GM23338 (cell line): ENCODE measurements at regions not wholly inside any gene's neighbourhood (a gene's known extent, or its start where the extent isn't known, plus 50 kb on each side); places are given as distances from the start of the nearest gene placed in this dataset.

Experiments used
- ATAC-seq: fragments of 200-7000 bp; cut with Tn5 transposase; 3 replicates; pipeline ENCODE4 v1.9.1; 2020
- DNase-seq: peaks from one replicate; pipeline ENCODE4 v3.0.0-alpha.2; 2015; ENCODE audit warnings: low spot score
- H2AFZ ChIP-seq: fragments of 200-600 bp; sonication (generic); 2 replicates; pipeline ENCODE4 v1.8.0; 2016; ENCODE audit warnings: antibody characterized with exemption, mild to moderate bottlenecking, moderate library complexity
- H3F3A ChIP-seq: fragments of 200-600 bp; sonication (generic); replicated peaks from 2 replicates; pipeline ENCODE4 v1.8.0; 2017; ENCODE audit warnings: antibody characterized with exemption, mixed run types, low read depth
- H3K27ac ChIP-seq: fragments of 200-600 bp; sonication (generic); 2 replicates; pipeline ENCODE4 v1.6.1; 2016; ENCODE audit warnings: low read depth
- H3K27me3 ChIP-seq: fragments of 200-600 bp; sonication (generic); 2 replicates; pipeline ENCODE4 v1.8.0; 2016; ENCODE audit warnings: mild to moderate bottlenecking, mixed run types, moderate library complexity; ENCODE audit not compliant: insufficient read depth
- H3K36me3 ChIP-seq: fragments of 200-600 bp; sonication (generic); 2 replicates; pipeline ENCODE4 v1.8.0; 2016; ENCODE audit warnings: mild to moderate bottlenecking; ENCODE audit not compliant: insufficient read depth
- H3K4me1 ChIP-seq: fragments of 200-600 bp; sonication (generic); 2 replicates; pipeline ENCODE4 v1.8.0; 2016; ENCODE audit warnings: mild to moderate bottlenecking, moderate library complexity; ENCODE audit not compliant: insufficient read depth
- H3K4me2 ChIP-seq: fragments of 200-600 bp; sonication (generic); 2 replicates; pipeline ENCODE4 v1.7.1; 2017; ENCODE audit warnings: mixed run types
- H3K4me3 ChIP-seq: fragments of 200-600 bp; sonication (generic); 2 replicates; pipeline ENCODE4 v1.6.1; 2016; ENCODE audit warnings: mixed run types
- H3K79me2 ChIP-seq: fragments of 200-600 bp; sonication (generic); replicated peaks from 2 replicates; pipeline ENCODE4 v1.8.0; 2017; ENCODE audit warnings: mild to moderate bottlenecking; ENCODE audit not compliant: insufficient read depth
- H3K9me2 ChIP-seq: fragments of 200-600 bp; sonication (generic); 2 replicates; pipeline ENCODE4 v1.8.0; 2017; ENCODE audit not compliant: insufficient read depth
- H4K20me1 ChIP-seq: fragments of 200-600 bp; sonication (generic); replicated peaks from 2 replicates; pipeline ENCODE4 v1.8.0; 2017; ENCODE audit warnings: mild to moderate bottlenecking; ENCODE audit not compliant: insufficient read depth
- H3K27ac Mint-ChIP-seq: 2 replicates; pipeline ENCODE4 v1.8.0; 2020; ENCODE audit warnings: inconsistent platforms, mild to moderate bottlenecking, moderate library complexity, mixed read lengths
- H3K27me3 Mint-ChIP-seq: 3 replicates; pipeline ENCODE4 v1.8.0; 2022; ENCODE audit warnings: low read depth, mild to moderate bottlenecking, moderate library complexity, mixed read lengths, inconsistent platforms; ENCODE audit not compliant: insufficient read depth, poor library complexity
- H3K36me3 Mint-ChIP-seq: 3 replicates; pipeline ENCODE4 v1.8.0; 2021; ENCODE audit warnings: low read depth, mild to moderate bottlenecking, inconsistent platforms, moderate library complexity, mixed read lengths
- H3K4me1 Mint-ChIP-seq: 3 replicates; pipeline ENCODE4 v1.8.0; 2020; ENCODE audit warnings: mild to moderate bottlenecking, inconsistent platforms, mixed read lengths
- H3K4me3 Mint-ChIP-seq: 3 replicates; pipeline ENCODE4 v1.8.0; 2021; ENCODE audit warnings: moderate library complexity, mild to moderate bottlenecking, inconsistent platforms, mixed read lengths
- H3K9me3 Mint-ChIP-seq: 3 replicates; pipeline ENCODE4 v1.8.0; 2020; ENCODE audit warnings: moderate library complexity, mild to moderate bottlenecking, inconsistent platforms, mixed read lengths
- CREB1 ChIP-seq: fragments of 250-450 bp; sonication (Bioruptor Pico); IDR thresholded peaks from 2 replicates; pipeline ENCODE4 v1.5.0; 2020; ENCODE audit warnings: low read depth, mild to moderate bottlenecking, moderate library complexity
- ETS1 ChIP-seq: IDR thresholded peaks from 2 replicates; pipeline ENCODE4 v1.6.1; 2016; ENCODE audit warnings: antibody characterized with exemption
- EZH2 ChIP-seq: fragments of 200-600 bp; sonication (generic); IDR thresholded peaks from one replicate; pipeline ENCODE4 v1.8.0; 2017; ENCODE audit warnings: antibody characterized with exemption, mild to moderate bottlenecking, low read depth; ENCODE audit not compliant: unreplicated experiment
- EZH2phosphoT487 ChIP-seq: fragments of 200-600 bp; sonication (generic); IDR thresholded peaks from one replicate; pipeline ENCODE4 v1.8.1; 2018; ENCODE audit warnings: antibody characterized with exemption; ENCODE audit not compliant: unreplicated experiment
- JUNB ChIP-seq: IDR thresholded peaks from one replicate; pipeline ENCODE4 v1.6.1; 2016; ENCODE audit warnings: antibody characterized with exemption; ENCODE audit not compliant: unreplicated experiment
- NANOG ChIP-seq: IDR thresholded peaks from 2 replicates; pipeline ENCODE4 v1.6.1; 2016; ENCODE audit warnings: antibody characterized with exemption, borderline replicate concordance
- POLR2AphosphoS5 ChIP-seq: IDR thresholded peaks from 2 replicates; pipeline ENCODE4 v1.6.1; 2016; ENCODE audit warnings: antibody characterized with exemption, low read depth
- REST ChIP-seq: IDR thresholded peaks from one replicate; pipeline ENCODE4 v1.6.1; 2018; ENCODE audit warnings: antibody characterized with exemption; ENCODE audit not compliant: unreplicated experiment
- STAT1 ChIP-seq: IDR thresholded peaks from one replicate; pipeline ENCODE4 v1.6.1; 2016; ENCODE audit warnings: antibody characterized with exemption; ENCODE audit not compliant: unreplicated experiment
- ZNF114 ChIP-seq: fragments of 250-450 bp; sonication (Bioruptor Pico); IDR thresholded peaks from 2 replicates; pipeline ENCODE4 v1.5.0; 2020; ENCODE audit warnings: mild to moderate bottlenecking, moderate library complexity
- ZNF331 ChIP-seq: fragments of 250-450 bp; sonication (Bioruptor Pico); IDR thresholded peaks from 2 replicates; pipeline ENCODE4 v1.5.0; 2020; ENCODE audit warnings: low read depth, mild to moderate bottlenecking, moderate library complexity
- TF ChIP-seq, protein P1 (sequence below): fragments of 250-450 bp; sonication (Bioruptor Pico); IDR thresholded peaks from 2 replicates; pipeline ENCODE4 v1.5.0; 2020; ENCODE audit warnings: mild to moderate bottlenecking, moderate library complexity

- DNase-seq = no peak
- Histone ChIP-seq H4K20me1 (no peaks in the 10 kb centered on the region), H3F3A (no peaks in the 10 kb centered on the region), H3K9me2 (no peaks in the 10 kb centered on the region), H3K27me3 (no peaks in the 10 kb centered on the region), H3K27ac (no peak overlapping the region), H3K4me1 (peaks cover 14% of the 10 kb centered on the region), H3K79me2 (no peaks in the 10 kb centered on the region), H3K4me2 (no peak overlapping the region), H3K4me3 (no peak overlapping the region), H2AFZ (peak overlapping the region; percentile 28; the same call in 1 of the 2 replicates), H3K36me3 (no peaks in the 10 kb centered on the region)
- TF ChIP-seq, protein P1, sequence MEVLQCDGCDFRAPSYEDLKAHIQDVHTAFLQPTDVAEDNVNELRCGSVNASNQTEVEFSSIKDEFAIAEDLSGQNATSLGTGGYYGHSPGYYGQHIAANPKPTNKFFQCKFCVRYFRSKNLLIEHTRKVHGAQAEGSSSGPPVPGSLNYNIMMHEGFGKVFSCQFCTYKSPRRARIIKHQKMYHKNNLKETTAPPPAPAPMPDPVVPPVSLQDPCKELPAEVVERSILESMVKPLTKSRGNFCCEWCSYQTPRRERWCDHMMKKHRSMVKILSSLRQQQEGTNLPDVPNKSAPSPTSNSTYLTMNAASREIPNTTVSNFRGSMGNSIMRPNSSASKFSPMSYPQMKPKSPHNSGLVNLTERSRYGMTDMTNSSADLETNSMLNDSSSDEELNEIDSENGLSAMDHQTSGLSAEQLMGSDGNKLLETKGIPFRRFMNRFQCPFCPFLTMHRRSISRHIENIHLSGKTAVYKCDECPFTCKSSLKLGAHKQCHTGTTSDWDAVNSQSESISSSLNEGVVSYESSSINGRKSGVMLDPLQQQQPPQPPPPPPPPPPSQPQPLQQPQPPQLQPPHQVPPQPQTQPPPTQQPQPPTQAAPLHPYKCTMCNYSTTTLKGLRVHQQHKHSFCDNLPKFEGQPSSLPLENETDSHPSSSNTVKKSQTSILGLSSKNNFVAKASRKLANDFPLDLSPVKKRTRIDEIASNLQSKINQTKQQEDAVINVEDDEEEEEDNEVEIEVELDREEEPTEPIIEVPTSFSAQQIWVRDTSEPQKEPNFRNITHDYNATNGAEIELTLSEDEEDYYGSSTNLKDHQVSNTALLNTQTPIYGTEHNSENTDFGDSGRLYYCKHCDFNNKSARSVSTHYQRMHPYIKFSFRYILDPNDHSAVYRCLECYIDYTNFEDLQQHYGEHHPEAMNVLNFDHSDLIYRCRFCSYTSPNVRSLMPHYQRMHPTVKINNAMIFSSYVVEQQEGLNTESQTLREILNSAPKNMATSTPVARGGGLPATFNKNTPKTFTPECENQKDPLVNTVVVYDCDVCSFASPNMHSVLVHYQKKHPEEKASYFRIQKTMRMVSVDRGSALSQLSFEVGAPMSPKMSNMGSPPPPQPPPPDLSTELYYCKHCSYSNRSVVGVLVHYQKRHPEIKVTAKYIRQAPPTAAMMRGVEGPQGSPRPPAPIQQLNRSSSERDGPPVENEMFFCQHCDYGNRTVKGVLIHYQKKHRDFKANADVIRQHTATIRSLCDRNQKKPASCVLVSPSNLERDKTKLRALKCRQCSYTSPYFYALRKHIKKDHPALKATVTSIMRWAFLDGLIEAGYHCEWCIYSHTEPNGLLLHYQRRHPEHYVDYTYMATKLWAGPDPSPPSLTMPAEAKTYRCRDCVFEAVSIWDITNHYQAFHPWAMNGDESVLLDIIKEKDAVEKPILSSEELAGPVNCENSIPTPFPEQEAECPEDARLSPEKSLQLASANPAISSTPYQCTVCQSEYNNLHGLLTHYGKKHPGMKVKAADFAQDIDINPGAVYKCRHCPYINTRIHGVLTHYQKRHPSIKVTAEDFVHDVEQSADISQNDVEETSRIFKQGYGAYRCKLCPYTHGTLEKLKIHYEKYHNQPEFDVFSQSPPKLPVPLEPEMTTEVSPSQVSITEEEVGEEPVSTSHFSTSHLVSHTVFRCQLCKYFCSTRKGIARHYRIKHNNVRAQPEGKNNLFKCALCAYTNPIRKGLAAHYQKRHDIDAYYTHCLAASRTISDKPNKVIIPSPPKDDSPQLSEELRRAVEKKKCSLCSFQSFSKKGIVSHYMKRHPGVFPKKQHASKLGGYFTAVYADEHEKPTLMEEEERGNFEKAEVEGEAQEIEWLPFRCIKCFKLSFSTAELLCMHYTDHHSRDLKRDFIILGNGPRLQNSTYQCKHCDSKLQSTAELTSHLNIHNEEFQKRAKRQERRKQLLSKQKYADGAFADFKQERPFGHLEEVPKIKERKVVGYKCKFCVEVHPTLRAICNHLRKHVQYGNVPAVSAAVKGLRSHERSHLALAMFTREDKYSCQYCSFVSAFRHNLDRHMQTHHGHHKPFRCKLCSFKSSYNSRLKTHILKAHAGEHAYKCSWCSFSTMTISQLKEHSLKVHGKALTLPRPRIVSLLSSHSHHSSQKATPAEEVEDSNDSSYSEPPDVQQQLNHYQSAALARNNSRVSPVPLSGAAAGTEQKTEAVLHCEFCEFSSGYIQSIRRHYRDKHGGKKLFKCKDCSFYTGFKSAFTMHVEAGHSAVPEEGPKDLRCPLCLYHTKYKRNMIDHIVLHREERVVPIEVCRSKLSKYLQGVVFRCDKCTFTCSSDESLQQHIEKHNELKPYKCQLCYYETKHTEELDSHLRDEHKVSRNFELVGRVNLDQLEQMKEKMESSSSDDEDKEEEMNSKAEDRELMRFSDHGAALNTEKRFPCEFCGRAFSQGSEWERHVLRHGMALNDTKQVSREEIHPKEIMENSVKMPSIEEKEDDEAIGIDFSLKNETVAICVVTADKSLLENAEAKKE (CRISPR knock-in tag) = no peak
- TF ChIP-seq ETS1 = no peak
- TF ChIP-seq EZH2phosphoT487 = no peak
- no peak for TF ChIP-seq REST
- TF ChIP-seq POLR2AphosphoS5 = no peak
- TF ChIP-seq ZNF331 (CRISPR knock-in tag) = no peak
- no peak for TF ChIP-seq ZNF114
- TF ChIP-seq STAT1 = no peak
- no peak for TF ChIP-seq JUNB
- no peak for TF ChIP-seq CREB1 (CRISPR knock-in tag)
- TF ChIP-seq EZH2 = no peak
- no peak for TF ChIP-seq NANOG
- Mint-ChIP-seq H3K27ac (no peak overlapping the region), H3K27me3 (peaks cover 4% of the 10 kb centered on the region), H3K4me3 (no peak overlapping the region), H3K4me1 (peaks cover 9% of the 10 kb centered on the region; the same call in 2 of the 3 replicates), H3K9me3 (no peaks in the 10 kb centered on the region), H3K36me3 (peaks cover 2% of the 10 kb centered on the region)
- no peak for ATAC-seq
These were observed 106.6 kb downstream of the DYRK2 start for GRCh38 chr12:67754933-67755697.
